ENCODE measurements at regions not wholly inside any gene's neighbourhood (a gene's known extent, or its start where the extent isn't known, plus 50 kb on each side); places are given as distances from the start of the nearest gene placed in this dataset.

DNA sequence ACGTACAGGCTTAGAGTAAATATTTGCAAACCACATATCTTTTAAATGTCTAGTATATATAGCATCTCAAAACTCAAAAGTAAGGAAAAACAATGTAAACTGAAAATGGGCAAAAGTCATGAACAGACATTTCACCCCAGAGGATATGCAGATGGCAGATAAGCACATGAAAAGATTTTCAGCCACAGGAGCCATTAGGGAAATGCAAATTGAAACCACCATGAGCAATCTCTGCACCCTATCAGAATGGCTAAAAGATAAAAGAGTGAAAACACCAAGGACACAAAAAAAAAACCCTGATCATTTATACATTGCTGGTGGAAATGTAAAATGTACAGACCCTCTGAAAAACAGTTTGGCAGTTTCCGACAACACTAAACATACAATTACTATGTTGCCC, 292.7 kb downstream of the ZNF516 start:
- no peak for DNase-seq (ENCODE audit: low read depth in 2 of 2)

DNA sequence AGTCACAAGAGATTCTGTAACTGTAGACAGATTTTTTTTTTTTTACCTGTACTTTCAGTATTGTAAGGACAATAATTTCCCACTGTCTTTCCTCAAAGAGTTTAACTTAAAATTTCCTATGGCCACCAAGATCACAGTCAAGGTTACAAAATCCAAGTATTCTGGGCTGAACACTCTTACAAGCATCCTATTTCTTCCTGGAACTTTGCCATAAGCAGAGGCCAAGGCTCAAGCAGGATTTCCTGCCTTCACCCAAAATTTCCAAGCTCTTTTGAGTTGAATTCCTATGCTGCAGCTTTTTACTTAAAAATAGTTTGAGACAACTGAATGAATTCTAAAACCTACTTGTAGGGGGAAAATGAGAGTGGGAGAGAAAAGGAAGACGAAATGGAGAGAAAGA, 299.4 kb downstream of the ZNF516 start:
- DNase-seq (ENCODE audit: low read depth in 2 of 2) = no peak

DNA sequence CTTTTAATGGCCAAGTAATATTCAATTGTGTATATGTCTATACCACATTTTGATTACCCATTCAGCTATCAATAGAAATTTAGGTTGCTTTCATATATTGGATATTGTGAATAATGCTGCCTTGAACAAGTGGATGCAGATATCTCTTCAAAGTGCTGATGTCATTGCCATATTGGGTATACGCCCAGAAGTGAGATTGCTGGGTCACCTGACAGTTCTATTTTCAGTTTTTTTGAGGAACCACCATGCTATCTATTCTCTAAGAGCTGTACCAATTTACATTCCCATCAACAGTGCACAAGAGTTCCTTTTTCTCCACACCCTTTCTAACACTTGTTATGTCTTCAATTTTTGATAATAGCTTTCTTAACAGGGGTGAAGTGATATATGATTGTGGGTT, 306.9 kb downstream of the ZNF516 start:
- no peak for DNase-seq (ENCODE audit: low read depth in 2 of 2)

DNA sequence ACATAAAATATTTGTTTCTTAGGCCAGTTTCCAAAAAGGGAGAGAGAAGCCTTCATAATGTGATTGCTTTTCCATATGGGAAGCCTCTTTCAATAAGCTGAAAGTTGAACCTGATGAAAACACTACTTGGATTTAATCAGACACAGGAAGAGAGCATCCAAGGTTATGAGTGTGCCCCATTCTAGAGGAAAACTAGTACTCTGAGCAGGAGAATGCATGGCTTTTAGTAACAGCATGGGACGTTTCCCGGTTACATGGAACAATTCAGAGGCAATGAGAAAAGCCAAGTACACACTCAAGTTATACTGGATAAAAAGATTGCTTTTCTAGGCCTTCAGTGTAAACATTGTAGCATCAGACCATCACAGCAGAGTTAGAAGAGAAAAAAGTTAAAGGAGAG, 315.8 kb downstream of the ZNF516 start:
- DNase-seq (ENCODE audit: low read depth in 2 of 2) = no peak

- no peak for DNase-seq (ENCODE audit: low read depth in 2 of 2)
Measured at GRCh38 chr18:76177160-76177559, 317.9 kb downstream of the ZNF516 start.

DNA sequence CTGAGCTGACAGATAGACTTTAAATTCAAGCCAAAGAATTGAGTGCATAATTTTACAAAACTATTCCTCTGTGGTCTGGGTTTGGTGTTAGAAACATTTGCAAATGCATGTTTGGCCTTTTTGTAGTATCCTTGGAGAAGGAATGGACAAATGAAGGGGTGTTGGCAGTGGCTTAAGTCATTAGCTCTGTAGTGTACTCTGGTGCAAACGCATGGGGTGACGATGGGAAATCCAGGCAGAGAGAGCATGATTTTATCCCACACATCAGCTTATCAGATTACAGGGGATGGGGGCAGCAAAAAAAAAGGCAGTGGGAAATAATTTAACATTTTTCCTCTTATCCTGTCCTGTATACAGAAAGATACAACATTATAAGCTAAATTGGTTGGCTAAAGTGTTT, 320.6 kb downstream of the ZNF516 start:
- no peak for DNase-seq (ENCODE audit: low read depth in 2 of 2)

- DNase-seq (ENCODE audit: low read depth in 2 of 2) = no peak
Measured at GRCh38 chr18:76169733-76170132, 325.3 kb downstream of the ZNF516 start.

GRCh38 chr18:76167845-76168621, 327.0 kb downstream of the ZNF516 start:
- no peak for DNase-seq (ENCODE audit: low read depth in 2 of 2)

DNA sequence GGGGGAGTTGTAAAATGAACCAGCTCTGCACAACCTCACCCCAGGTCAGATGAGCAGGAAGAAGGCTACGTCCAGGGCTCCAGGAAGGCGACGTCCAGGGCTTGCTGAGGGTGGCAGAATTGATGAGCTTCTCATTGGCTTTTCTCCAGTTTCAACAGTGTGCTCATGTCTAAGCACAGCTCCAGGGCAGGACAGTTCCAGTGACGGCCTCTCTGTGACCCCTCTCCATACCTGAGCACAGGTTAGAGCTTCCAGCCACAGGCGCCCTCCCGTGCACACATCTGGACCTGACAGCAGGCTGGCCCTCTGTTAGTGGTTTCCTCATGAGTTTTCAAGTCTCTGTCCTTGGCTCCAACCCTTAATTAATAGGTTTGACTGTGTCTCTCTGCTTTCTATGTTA, 327.6 kb downstream of the ZNF516 start:
- DNase-seq (ENCODE audit: low read depth in 2 of 2) = no peak

GRCh38 chr18:76162886-76163285, 332.2 kb downstream of the ZNF516 start:
- no peak for DNase-seq (ENCODE audit: low read depth in 2 of 2)

GRCh38 chr18:76161983-76162382, 333.1 kb downstream of the ZNF516 start:
- no peak for DNase-seq (ENCODE audit: low read depth in 2 of 2)

GRCh38 chr18:76153691-76154090, 341.4 kb downstream of the ZNF516 start:
- DNase-seq (ENCODE audit: low read depth in 2 of 2) = no peak

- no peak for DNase-seq (ENCODE audit: low read depth in 2 of 2)
Measured at GRCh38 chr18:76149734-76150133, 345.3 kb downstream of the ZNF516 start.

- no peak for DNase-seq (ENCODE audit: low read depth in 2 of 2)
Measured at GRCh38 chr18:76149284-76149683, 345.8 kb downstream of the ZNF516 start.

GRCh38 chr18:76145521-76146376, 349.3 kb downstream of the ZNF516 start:
- no peak for DNase-seq (ENCODE audit: low read depth in 2 of 2)

GRCh38 chr18:76144844-76145243, 350.2 kb downstream of the ZNF516 start:
- no peak for DNase-seq (ENCODE audit: low read depth in 2 of 2)

- DNase-seq (ENCODE audit: low read depth in 2 of 2) = no peak
Measured at GRCh38 chr18:76142611-76143010, 352.4 kb downstream of the ZNF516 start.

DNA sequence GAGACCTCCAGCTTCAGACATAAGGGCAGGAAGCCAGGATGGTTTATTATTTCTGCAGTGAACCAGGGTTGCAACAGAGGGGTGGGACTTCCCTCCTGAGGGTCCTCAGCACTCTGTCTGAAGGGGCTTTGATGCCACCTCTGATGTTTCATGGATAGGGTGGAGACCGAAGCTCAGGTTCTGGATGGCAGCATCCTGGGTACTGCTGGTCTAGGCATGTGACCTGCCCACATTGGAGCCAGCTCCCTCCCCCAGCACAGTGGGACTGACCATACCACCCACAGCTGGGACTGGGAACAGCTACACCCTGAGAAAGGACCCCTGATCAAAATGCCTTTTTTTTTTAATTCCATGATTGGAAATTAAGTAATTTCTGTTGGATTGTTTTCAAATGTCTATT, 355.2 kb downstream of the ZNF516 start:
- DNase-seq (ENCODE audit: low read depth in 2 of 2) = no peak

DNA sequence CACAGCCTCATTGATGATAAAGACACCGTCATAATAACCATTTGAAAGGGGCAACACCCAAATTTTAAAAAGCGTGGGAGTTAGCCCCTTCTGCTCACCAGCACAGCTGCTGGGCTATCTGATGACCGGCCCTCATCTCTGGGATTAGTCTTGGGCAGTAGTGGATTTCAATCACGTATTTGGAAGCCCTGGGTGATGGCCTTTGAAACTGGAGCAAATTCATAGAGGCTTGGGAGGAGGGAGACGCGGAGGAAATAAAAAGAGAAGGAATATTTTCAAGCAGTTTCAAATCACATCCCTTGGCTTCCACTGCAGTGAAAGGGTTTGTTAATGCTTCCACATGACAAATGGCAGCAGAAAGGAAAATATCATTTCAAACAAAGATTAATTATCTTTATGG, 357.8 kb downstream of the ZNF516 start:
- DNase-seq (ENCODE audit: low read depth in 2 of 2) = no peak

GRCh38 chr18:76136701-76137100, 358.3 kb downstream of the ZNF516 start:
- no peak for DNase-seq (ENCODE audit: low read depth in 2 of 2)

DNA sequence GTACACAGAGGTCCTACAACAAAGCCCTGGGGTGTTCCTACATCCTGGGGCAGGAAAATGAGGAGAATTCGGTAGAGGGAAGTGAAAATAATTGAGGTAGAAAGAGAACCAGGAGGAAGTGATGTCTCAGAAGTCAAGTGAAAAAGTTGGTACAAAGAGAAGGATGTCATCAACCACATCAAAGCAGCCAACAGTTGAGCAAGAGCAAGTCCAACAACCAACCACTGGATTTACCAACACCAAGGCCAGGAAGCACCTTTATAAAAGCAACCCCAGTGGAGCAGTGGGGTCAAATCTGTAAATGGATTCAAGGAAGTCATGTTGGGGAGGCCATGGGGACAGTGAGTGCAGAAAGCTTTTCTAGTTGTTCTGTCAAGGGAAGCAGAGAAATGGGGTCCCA, 360.4 kb downstream of the ZNF516 start:
- DNase-seq (ENCODE audit: low read depth in 2 of 2) = no peak

- DNase-seq (ENCODE audit: low read depth in 2 of 2) = no peak
Measured at GRCh38 chr18:76133873-76134272, 361.2 kb downstream of the ZNF516 start.

DNA sequence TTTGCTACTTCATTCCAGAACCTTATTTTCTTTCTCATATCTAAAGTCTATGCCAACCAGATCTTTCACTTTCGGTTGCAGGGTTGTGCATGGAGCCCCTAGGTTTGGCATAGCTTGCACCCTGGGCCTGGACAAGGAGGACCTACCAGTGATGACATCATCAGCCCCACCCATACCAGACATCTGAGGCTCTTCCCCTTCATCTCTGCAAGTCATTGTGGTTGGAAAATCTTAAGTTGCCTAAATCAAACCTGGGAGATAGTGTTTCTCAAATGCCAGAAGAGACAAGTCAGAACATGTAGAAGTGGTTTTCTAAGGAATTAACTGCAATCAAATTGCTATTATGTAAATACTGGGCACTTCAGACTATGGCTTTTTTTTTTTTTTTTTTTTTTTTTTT, 363.3 kb downstream of the ZNF516 start:
- DNase-seq (ENCODE audit: low read depth in 2 of 2) = no peak

Measured in dermis microvascular lymphatic vessel endothelial cell (primary cell).